Neural cell (in vitro differentiated cells): ENCODE measurements at regions not wholly inside any gene's neighbourhood (a gene's known extent, or its start where the extent isn't known, plus 50 kb on each side); places are given as distances from the start of the nearest gene placed in this dataset.

Experiments
- H2AFZ ChIP-seq: fragments of 200-600, 300-800 bp; sonication (generic), shearing (Covaris generic); 2 replicates; pipeline ENCODE4 v1.6.0; 2014; ENCODE audit warnings: low read depth, mild to moderate bottlenecking, antibody characterized with exemption, low read length, moderate library complexity
- H3F3A ChIP-seq: fragments of 200-600 bp; shearing (Covaris generic); 2 replicates; pipeline ENCODE4 v1.6.1; 2016; ENCODE audit warnings: mild to moderate bottlenecking, moderate library complexity, mixed read lengths, antibody characterized with exemption, low read length; ENCODE audit not compliant: insufficient read depth, poor library complexity, severe bottlenecking
- H3K27ac ChIP-seq: fragments of 200-600, 300-800 bp; sonication (generic), shearing (Covaris generic); 2 replicates; pipeline ENCODE4 v1.5.1; 2014; ENCODE audit warnings: mild to moderate bottlenecking, low read length, moderate library complexity
- H3K27me3 ChIP-seq: fragments of 300-800, 200-600 bp; sonication (generic), shearing (Covaris generic); 2 replicates; pipeline ENCODE4 v1.6.0; 2014; ENCODE audit warnings: mild to moderate bottlenecking, low read depth, low read length, moderate library complexity; ENCODE audit not compliant: insufficient read depth
- H3K36me3 ChIP-seq: fragments of 300-800, 200-600 bp; sonication (generic), shearing (Covaris generic); 2 replicates; pipeline ENCODE4 v1.5.1; 2014; ENCODE audit warnings: mild to moderate bottlenecking, antibody characterized with exemption, low read length, moderate library complexity; ENCODE audit not compliant: insufficient read depth
- H3K4me2 ChIP-seq: fragments of 300-800, 200-600 bp; sonication (generic), shearing (Covaris generic); 2 replicates; pipeline ENCODE4 v1.6.0; 2014; ENCODE audit warnings: mild to moderate bottlenecking, low read length
- H3K4me3 ChIP-seq: fragments of 300-800, 200-600 bp; sonication (generic), shearing (Covaris generic); 2 replicates; pipeline ENCODE4 v1.5.1; 2014; ENCODE audit warnings: mild to moderate bottlenecking, low read length, moderate library complexity
- H3K79me2 ChIP-seq: fragments of 200-600 bp; shearing (Covaris generic); replicated peaks from 2 replicates; pipeline ENCODE4 v1.6.0; 2014; ENCODE audit warnings: mild to moderate bottlenecking, low read length, moderate library complexity; ENCODE audit not compliant: insufficient read depth
- H3K9ac ChIP-seq: fragments of 300-800, 200-600 bp; sonication (generic), shearing (Covaris generic); 2 replicates; pipeline ENCODE4 v1.6.1; 2016; ENCODE audit warnings: mild to moderate bottlenecking, low read length, mixed read lengths
- H3K9me2 ChIP-seq: fragments of 200-600 bp; shearing (Covaris generic); 2 replicates; pipeline ENCODE4 v1.6.1; 2016; ENCODE audit warnings: mild to moderate bottlenecking, low read length, mixed read lengths; ENCODE audit not compliant: insufficient read depth
- H3K9me3 ChIP-seq: fragments of 200-600, 300-800 bp; sonication (generic), shearing (Covaris generic); 2 replicates; pipeline ENCODE4 v1.6.1; 2016; ENCODE audit warnings: mild to moderate bottlenecking, mixed run types, low read length, moderate library complexity, mixed read lengths
- H4K20me1 ChIP-seq: fragments of 200-600 bp; shearing (Covaris generic); 2 replicates; pipeline ENCODE4 v1.6.1; 2016; ENCODE audit warnings: mild to moderate bottlenecking, mixed run types; ENCODE audit not compliant: insufficient read depth
- EP300 ChIP-seq: fragments of 450-650 bp; conservative IDR thresholded peaks from 2 replicates; pipeline ENCODE4 v1.6.1; 2014; ENCODE audit warnings: antibody characterized with exemption, mild to moderate bottlenecking, moderate library complexity; ENCODE audit not compliant: poor library complexity, severe bottlenecking
- EZH2 ChIP-seq: fragments of 200-600, 300-800 bp; shearing (Covaris generic), sonication (generic); IDR thresholded peaks from 2 replicates; pipeline ENCODE4 v1.6.1; 2014; ENCODE audit warnings: antibody characterized with exemption, low read length, borderline replicate concordance, mild to moderate bottlenecking; ENCODE audit not compliant: insufficient read depth, poor library complexity, severe bottlenecking
- MXI1 ChIP-seq: fragments of 450-650 bp; conservative IDR thresholded peaks from 2 replicates; pipeline ENCODE4 v1.6.1; 2014; ENCODE audit warnings: antibody characterized with exemption, mild to moderate bottlenecking; ENCODE audit not compliant: poor library complexity, severe bottlenecking
- POLR2AphosphoS5 ChIP-seq: IDR thresholded peaks from 2 replicates; pipeline ENCODE4 v1.6.1; 2012
- RAD21 ChIP-seq: fragments of 450-650 bp; conservative IDR thresholded peaks from 2 replicates; pipeline ENCODE4 v1.6.1; 2014; ENCODE audit warnings: antibody characterized with exemption, mild to moderate bottlenecking, moderate library complexity
- SMC3 ChIP-seq: fragments of 450-650 bp; conservative IDR thresholded peaks from 2 replicates; pipeline ENCODE4 v1.6.1; 2014; ENCODE audit warnings: antibody characterized with exemption, mild to moderate bottlenecking, moderate library complexity; ENCODE audit not compliant: poor library complexity
- TAF1 ChIP-seq: IDR thresholded peaks from 2 replicates; pipeline ENCODE4 v1.6.1; 2012; ENCODE audit warnings: low read depth
- TF ChIP-seq, protein P1 (sequence below): IDR thresholded peaks from 2 replicates; pipeline ENCODE4 v1.6.1; 2012; ENCODE audit warnings: borderline replicate concordance
- TF ChIP-seq, protein P2 (sequence below): fragments of 450-650 bp; IDR thresholded peaks from 2 replicates; pipeline ENCODE4 v1.5.1; 2014; ENCODE audit warnings: antibody characterized with exemption, mild to moderate bottlenecking, moderate library complexity; ENCODE audit not compliant: poor library complexity, severe bottlenecking

DNA sequence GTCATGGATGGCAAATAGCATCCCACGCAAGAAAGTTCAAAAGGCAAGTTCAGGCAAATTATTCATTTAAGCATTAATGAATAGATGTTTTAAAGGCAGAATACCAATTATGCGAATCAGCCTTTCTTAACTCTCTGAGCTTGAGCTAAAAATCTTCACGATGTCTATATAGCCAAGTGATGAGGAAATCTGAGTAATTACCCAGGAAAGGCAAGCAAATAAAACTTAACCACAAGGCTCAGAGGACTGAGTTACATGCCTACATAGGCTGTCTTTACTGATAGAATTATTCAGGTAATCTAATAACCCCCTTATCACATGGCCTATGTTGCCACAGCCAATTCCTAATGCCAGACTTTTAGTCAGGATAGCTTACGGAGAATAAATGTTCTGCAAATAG is 120.8 kb upstream of the MTAP start:
- no peaks in the 10 kb centered on the region for H3F3A ChIP-seq
- H3K9ac ChIP-seq = no peak overlapping the region
- H4K20me1 ChIP-seq = no peaks in the 10 kb centered on the region
- H3K27ac ChIP-seq = no peak overlapping the region
- no peak overlapping the region for H2AFZ ChIP-seq
- no peak overlapping the region for H3K4me2 ChIP-seq
- H3K9me3 ChIP-seq = no peaks in the 10 kb centered on the region
- no peaks in the 10 kb centered on the region for H3K36me3 ChIP-seq
- no peaks in the 10 kb centered on the region for H3K9me2 ChIP-seq
- TF ChIP-seq EP300 (no peak), RAD21 (no peak), MXI1 (no peak), SMC3 (no peak), TAF1 (no peak), EZH2 (no peak), POLR2AphosphoS5 (no peak)
- TF ChIP-seq, protein P1, sequence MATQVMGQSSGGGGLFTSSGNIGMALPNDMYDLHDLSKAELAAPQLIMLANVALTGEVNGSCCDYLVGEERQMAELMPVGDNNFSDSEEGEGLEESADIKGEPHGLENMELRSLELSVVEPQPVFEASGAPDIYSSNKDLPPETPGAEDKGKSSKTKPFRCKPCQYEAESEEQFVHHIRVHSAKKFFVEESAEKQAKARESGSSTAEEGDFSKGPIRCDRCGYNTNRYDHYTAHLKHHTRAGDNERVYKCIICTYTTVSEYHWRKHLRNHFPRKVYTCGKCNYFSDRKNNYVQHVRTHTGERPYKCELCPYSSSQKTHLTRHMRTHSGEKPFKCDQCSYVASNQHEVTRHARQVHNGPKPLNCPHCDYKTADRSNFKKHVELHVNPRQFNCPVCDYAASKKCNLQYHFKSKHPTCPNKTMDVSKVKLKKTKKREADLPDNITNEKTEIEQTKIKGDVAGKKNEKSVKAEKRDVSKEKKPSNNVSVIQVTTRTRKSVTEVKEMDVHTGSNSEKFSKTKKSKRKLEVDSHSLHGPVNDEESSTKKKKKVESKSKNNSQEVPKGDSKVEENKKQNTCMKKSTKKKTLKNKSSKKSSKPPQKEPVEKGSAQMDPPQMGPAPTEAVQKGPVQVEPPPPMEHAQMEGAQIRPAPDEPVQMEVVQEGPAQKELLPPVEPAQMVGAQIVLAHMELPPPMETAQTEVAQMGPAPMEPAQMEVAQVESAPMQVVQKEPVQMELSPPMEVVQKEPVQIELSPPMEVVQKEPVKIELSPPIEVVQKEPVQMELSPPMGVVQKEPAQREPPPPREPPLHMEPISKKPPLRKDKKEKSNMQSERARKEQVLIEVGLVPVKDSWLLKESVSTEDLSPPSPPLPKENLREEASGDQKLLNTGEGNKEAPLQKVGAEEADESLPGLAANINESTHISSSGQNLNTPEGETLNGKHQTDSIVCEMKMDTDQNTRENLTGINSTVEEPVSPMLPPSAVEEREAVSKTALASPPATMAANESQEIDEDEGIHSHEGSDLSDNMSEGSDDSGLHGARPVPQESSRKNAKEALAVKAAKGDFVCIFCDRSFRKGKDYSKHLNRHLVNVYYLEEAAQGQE = no peak
- TF ChIP-seq, protein P2, sequence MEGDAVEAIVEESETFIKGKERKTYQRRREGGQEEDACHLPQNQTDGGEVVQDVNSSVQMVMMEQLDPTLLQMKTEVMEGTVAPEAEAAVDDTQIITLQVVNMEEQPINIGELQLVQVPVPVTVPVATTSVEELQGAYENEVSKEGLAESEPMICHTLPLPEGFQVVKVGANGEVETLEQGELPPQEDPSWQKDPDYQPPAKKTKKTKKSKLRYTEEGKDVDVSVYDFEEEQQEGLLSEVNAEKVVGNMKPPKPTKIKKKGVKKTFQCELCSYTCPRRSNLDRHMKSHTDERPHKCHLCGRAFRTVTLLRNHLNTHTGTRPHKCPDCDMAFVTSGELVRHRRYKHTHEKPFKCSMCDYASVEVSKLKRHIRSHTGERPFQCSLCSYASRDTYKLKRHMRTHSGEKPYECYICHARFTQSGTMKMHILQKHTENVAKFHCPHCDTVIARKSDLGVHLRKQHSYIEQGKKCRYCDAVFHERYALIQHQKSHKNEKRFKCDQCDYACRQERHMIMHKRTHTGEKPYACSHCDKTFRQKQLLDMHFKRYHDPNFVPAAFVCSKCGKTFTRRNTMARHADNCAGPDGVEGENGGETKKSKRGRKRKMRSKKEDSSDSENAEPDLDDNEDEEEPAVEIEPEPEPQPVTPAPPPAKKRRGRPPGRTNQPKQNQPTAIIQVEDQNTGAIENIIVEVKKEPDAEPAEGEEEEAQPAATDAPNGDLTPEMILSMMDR = no peak
- H3K27me3 ChIP-seq = no peaks in the 10 kb centered on the region
- no peaks in the 10 kb centered on the region for H3K79me2 ChIP-seq
- no peak overlapping the region for H3K4me3 ChIP-seq

DNA sequence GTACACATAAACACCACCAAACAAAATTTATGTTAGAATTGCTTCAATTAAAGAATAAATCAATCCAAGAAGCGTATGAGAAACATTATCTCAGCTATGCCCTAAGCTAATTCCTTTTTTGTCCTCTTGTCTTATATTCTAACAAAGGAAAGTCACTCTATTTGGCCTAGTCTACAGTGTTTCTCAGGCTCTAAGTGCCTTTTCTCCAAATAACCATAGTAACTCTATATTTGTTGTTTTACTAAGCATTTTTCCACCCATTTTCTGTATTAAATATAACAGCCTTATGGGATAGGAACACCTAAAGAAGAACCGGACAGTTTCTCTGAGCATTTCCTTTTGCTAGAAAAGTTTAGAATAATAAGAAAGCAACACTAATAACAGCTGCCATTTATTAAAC is 120.1 kb upstream of the MTAP start:
- no peaks in the 10 kb centered on the region for H3K9me2 ChIP-seq
- no peak overlapping the region for H3K9ac ChIP-seq
- no peaks in the 10 kb centered on the region for H3K36me3 ChIP-seq
- no peak overlapping the region for H3K27ac ChIP-seq
- H4K20me1 ChIP-seq = no peaks in the 10 kb centered on the region
- no peaks in the 10 kb centered on the region for H3K79me2 ChIP-seq
- TF ChIP-seq MXI1 (no peak), EZH2 (no peak), RAD21 (no peak), TAF1 (no peak), EP300 (no peak), POLR2AphosphoS5 (no peak), SMC3 (no peak)
- TF ChIP-seq, protein P2 = no peak
- TF ChIP-seq, protein P1 = no peak
- no peaks in the 10 kb centered on the region for H3K9me3 ChIP-seq
- no peak overlapping the region for H3K4me3 ChIP-seq
- no peaks in the 10 kb centered on the region for H3K27me3 ChIP-seq
- no peaks in the 10 kb centered on the region for H3F3A ChIP-seq
- no peak overlapping the region for H2AFZ ChIP-seq
- H3K4me2 ChIP-seq = no peak overlapping the region
